ENCODE measurements at regions not wholly inside any gene's neighbourhood (a gene's known extent, or its start where the extent isn't known, plus 50 kb on each side); places are given as distances from the start of the nearest gene placed in this dataset.

DNA sequence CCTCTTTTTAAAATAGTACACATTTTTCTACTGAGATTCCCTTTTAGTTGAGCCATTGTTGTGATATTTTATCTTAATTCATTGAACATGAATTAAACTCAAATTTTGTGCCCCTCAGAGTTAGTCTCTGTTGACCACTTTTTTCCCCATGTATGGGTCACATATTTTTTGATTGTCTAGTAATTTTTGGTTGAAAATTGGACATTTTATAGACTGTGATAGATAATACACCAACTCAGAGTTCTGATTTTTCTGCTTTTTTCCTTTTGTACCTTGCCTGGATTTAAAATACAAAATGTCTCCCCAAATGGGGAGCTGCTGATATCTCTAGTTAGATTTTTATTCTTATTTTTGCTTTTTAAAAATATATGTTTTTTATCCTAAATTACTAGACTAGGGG, 291.8 kb upstream of the CITED2 start:
- no peak for TF ChIP-seq POLR2A (IDR thresholded peaks at IDR 0.05)
- no peak for TF ChIP-seq CTCF (IDR thresholded peaks at IDR 0.05)
- DNase-seq: no peak
- Histone ChIP-seq H3K36me3 (replicated peaks in 1 of 2) (no peaks in the 10 kb centered on the region), H3K4me3 (no peak overlapping the region), H3K4me1 (replicated peaks in 1 of 2) (no peaks in the 10 kb centered on the region), H3K27ac (no peak overlapping the region), H3K27me3 (no peaks in the 10 kb centered on the region), H3K9me3 (replicated peaks in 1 of 3) (no peaks in the 10 kb centered on the region)
- intact Hi-C loops (cut with DNase I): no loop called here

- intact Hi-C loops (cut with DNase I): no loop called here
- 89 to 100% (median 96%) methylated on average over 1 of the region's 1 CpG for WGBS, 4 donors
- no peak for DNase-seq
Measured at GRCh38 chr6:139663996-139664395, 289.5 kb upstream of the CITED2 start.

GRCh38 chr6:139659711-139660110, 285.3 kb upstream of the CITED2 start:
- Histone ChIP-seq H3K27me3 (no peaks in the 10 kb centered on the region), H3K4me1 (replicated peaks in 1 of 2) (no peaks in the 10 kb centered on the region), H3K9me3 (replicated peaks in 1 of 3) (no peaks in the 10 kb centered on the region), H3K4me3 (no peak overlapping the region), H3K36me3 (replicated peaks in 1 of 2) (no peaks in the 10 kb centered on the region), H3K27ac (no peak overlapping the region)
- no peak for DNase-seq
- WGBS, 4 donors: 80 to 85% (median 84%) methylated on average over 2 of the region's 2 CpGs
- TF ChIP-seq CTCF (IDR thresholded peaks at IDR 0.05): no peak
- no peak for TF ChIP-seq POLR2A (IDR thresholded peaks at IDR 0.05)
- intact Hi-C loops (cut with DNase I): no loop called here

More at GRCh38 chr6:139663996-139664395, 289.5 kb upstream of the CITED2 start:
- no peaks in the 10 kb centered on the region for H3K9me3 ChIP-seq (replicated peaks in 1 of 3)
- no peaks in the 10 kb centered on the region for H3K36me3 ChIP-seq (replicated peaks in 1 of 2)
- H3K27ac ChIP-seq: no peak overlapping the region
- TF ChIP-seq CTCF (IDR thresholded peaks at IDR 0.05) (no peak), POLR2A (IDR thresholded peaks at IDR 0.05) (no peak)
- H3K27me3 ChIP-seq: no peaks in the 10 kb centered on the region
- no peaks in the 10 kb centered on the region for H3K4me1 ChIP-seq (replicated peaks in 1 of 2)
- no peak overlapping the region for H3K4me3 ChIP-seq

DNA sequence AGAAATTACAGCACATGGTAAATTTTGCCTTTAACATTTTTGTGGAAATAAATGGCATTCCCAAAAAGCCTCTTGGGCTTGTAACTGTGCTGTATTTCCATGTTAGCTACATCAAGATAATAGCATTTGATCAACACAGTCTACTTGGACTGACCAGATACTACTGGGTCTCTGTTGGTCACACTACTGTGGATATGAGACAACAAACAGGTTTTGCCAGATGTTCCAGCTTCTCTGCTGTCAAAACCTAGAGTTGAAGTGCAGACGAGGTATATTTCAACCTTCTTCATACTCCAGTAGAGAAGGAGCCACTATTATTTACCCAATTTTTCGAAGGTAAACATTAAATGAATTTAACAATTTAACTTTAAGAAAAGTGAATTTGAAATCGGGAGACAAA, 284.7 kb upstream of the CITED2 start:
- intact Hi-C loops (cut with DNase I): no loop called here
- H3K27ac ChIP-seq: no peak overlapping the region
- TF ChIP-seq CTCF (IDR thresholded peaks at IDR 0.05): no peak
- TF ChIP-seq POLR2A (IDR thresholded peaks at IDR 0.05): no peak
- WGBS, 4 donors: 87 to 93% (median 90%) methylated on average over 3 of the region's 3 CpGs
- H3K36me3 ChIP-seq (replicated peaks in 1 of 2): no peaks in the 10 kb centered on the region
- no peak overlapping the region for H3K4me3 ChIP-seq
- no peaks in the 10 kb centered on the region for H3K27me3 ChIP-seq
- no peaks in the 10 kb centered on the region for H3K4me1 ChIP-seq (replicated peaks in 1 of 2)
- DNase-seq: no peak
- no peaks in the 10 kb centered on the region for H3K9me3 ChIP-seq (replicated peaks in 1 of 3)
